Neural progenitor cell (in vitro differentiated cells): ENCODE measurements at regions not wholly inside any gene's neighbourhood (a gene's known extent, or its start where the extent isn't known, plus 50 kb on each side); places are given as distances from the start of the nearest gene placed in this dataset.

Source experiments
- DNase-seq: peaks from one replicate; pipeline ENCODE4 v3.0.0-alpha.2; 2016; ENCODE audit warnings: low spot score
- H2AFZ ChIP-seq: fragments of 200-600 bp; sonication (generic); replicated peaks from 2 replicates; pipeline ENCODE4 v1.6.1; 2016; ENCODE audit warnings: antibody characterized with exemption
- H3F3A ChIP-seq: fragments of 200-600 bp; sonication (generic); 2 replicates; pipeline ENCODE4 v1.6.1; 2016; ENCODE audit warnings: antibody characterized with exemption, low read depth
- H3K27ac ChIP-seq: fragments of 200-600 bp; sonication (generic); 2 replicates; pipeline ENCODE4 v1.5.1; 2016; ENCODE audit warnings: mild to moderate bottlenecking
- H3K27me3 ChIP-seq: fragments of 200-600 bp; sonication (generic); 2 replicates; pipeline ENCODE4 v1.6.1; 2016; ENCODE audit warnings: mild to moderate bottlenecking, moderate library complexity
- H3K36me3 ChIP-seq: fragments of 200-600 bp; sonication (generic); 2 replicates; pipeline ENCODE4 v1.5.1; 2016
- H3K4me1 ChIP-seq: fragments of 200-600 bp; sonication (generic); 2 replicates; pipeline ENCODE4 v1.6.1; 2016; ENCODE audit warnings: mixed run types
- H3K4me2 ChIP-seq: fragments of 200-600 bp; sonication (generic); 2 replicates; pipeline ENCODE4 v1.6.1; 2016
- H3K4me3 ChIP-seq: fragments of 200-600 bp; sonication (generic); 2 replicates; pipeline ENCODE4 v1.5.1; 2016
- H3K79me2 ChIP-seq: fragments of 200-600 bp; sonication (generic); 2 replicates; pipeline ENCODE4 v1.6.1; 2016; ENCODE audit warnings: low read depth
- H3K9ac ChIP-seq: fragments of 200-600 bp; sonication (generic); 2 replicates; pipeline ENCODE4 v1.6.1; 2016
- H3K9me3 ChIP-seq: fragments of 200-600 bp; sonication (generic); 2 replicates; pipeline ENCODE4 v1.5.1; 2016; ENCODE audit warnings: low read depth
- H4K20me1 ChIP-seq: fragments of 200-600 bp; sonication (generic); 2 replicates; pipeline ENCODE4 v1.6.1; 2016; ENCODE audit warnings: low read depth
- H3K27ac Mint-ChIP-seq: 3 replicates; pipeline ENCODE4 v1.8.0; 2021; ENCODE audit warnings: mixed read lengths
- H3K27me3 Mint-ChIP-seq: 2 replicates; pipeline ENCODE4 v1.8.0; 2022; ENCODE audit warnings: low read depth, mild to moderate bottlenecking, inconsistent platforms, moderate library complexity, mixed read lengths; ENCODE audit not compliant: insufficient read depth
- H3K36me3 Mint-ChIP-seq: 3 replicates; pipeline ENCODE4 v1.8.0; 2021; ENCODE audit warnings: mixed read lengths
- H3K4me1 Mint-ChIP-seq: 3 replicates; pipeline ENCODE4 v1.8.0; 2021; ENCODE audit warnings: mixed read lengths
- H3K4me3 Mint-ChIP-seq: 3 replicates; pipeline ENCODE4 v1.8.0; 2021; ENCODE audit warnings: mild to moderate bottlenecking, moderate library complexity, mixed read lengths
- H3K9me3 Mint-ChIP-seq: 3 replicates; pipeline ENCODE4 v1.8.0; 2020; ENCODE audit warnings: mixed read lengths
- EZH2 ChIP-seq: fragments of 200-600 bp; sonication (generic); IDR thresholded peaks from 2 replicates; pipeline ENCODE4 v1.6.1; 2017; ENCODE audit warnings: antibody characterized with exemption, mild to moderate bottlenecking, moderate library complexity
- EZH2phosphoT487 ChIP-seq: fragments of 200-600 bp; sonication (generic); IDR thresholded peaks from 2 replicates; pipeline ENCODE4 v1.6.1; 2017; ENCODE audit warnings: antibody characterized with exemption
- TF ChIP-seq, protein P1 (sequence below): fragments of 200-600 bp; sonication (generic); IDR thresholded peaks from 2 replicates; pipeline ENCODE4 v1.5.1; 2017; ENCODE audit warnings: antibody characterized with exemption, mild to moderate bottlenecking

DNA sequence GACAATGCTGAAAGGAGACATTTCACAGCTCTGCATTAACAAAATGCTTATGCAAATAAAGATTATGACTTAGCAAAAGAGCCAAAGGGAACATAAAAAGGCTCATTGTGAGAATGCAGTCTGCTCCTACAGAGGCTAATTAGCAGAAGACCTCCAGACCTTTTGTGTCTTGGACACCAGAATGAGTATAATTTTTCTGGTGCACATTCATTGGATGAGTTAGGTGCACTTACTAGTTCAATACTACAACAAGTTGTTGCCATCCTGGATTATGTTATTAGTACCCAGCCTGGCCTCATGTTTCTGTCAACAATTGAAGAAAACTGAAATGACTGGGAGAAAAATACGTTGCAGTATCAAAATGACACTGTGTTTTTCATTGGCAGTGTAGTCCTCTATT lies 613.2 kb upstream of the CHORDC1 start:
- Histone ChIP-seq H3F3A (no peaks in the 10 kb centered on the region), H2AFZ (no peak overlapping the region), H3K4me2 (peak overlapping the region; percentile 40), H3K9me3 (no peaks in the 10 kb centered on the region), H3K4me3 (no peak overlapping the region), H3K27ac (no peak overlapping the region), H4K20me1 (no peaks in the 10 kb centered on the region), H3K4me1 (peaks cover 11% of the 10 kb centered on the region), H3K27me3 (no peaks in the 10 kb centered on the region), H3K9ac (no peak overlapping the region), H3K36me3 (no peaks in the 10 kb centered on the region), H3K79me2 (no peaks in the 10 kb centered on the region)
- no peak overlapping the region for H3K4me3 Mint-ChIP-seq
- peaks cover 2% of the 10 kb centered on the region for H3K9me3 Mint-ChIP-seq
- H3K36me3 Mint-ChIP-seq, result no peaks in the 10 kb centered on the region
- no peak for TF ChIP-seq EZH2
- TF ChIP-seq, protein P1, sequence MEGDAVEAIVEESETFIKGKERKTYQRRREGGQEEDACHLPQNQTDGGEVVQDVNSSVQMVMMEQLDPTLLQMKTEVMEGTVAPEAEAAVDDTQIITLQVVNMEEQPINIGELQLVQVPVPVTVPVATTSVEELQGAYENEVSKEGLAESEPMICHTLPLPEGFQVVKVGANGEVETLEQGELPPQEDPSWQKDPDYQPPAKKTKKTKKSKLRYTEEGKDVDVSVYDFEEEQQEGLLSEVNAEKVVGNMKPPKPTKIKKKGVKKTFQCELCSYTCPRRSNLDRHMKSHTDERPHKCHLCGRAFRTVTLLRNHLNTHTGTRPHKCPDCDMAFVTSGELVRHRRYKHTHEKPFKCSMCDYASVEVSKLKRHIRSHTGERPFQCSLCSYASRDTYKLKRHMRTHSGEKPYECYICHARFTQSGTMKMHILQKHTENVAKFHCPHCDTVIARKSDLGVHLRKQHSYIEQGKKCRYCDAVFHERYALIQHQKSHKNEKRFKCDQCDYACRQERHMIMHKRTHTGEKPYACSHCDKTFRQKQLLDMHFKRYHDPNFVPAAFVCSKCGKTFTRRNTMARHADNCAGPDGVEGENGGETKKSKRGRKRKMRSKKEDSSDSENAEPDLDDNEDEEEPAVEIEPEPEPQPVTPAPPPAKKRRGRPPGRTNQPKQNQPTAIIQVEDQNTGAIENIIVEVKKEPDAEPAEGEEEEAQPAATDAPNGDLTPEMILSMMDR, result no peak
- TF ChIP-seq EZH2phosphoT487, result no peak
- H3K4me1 Mint-ChIP-seq, result no peaks in the 10 kb centered on the region
- H3K27me3 Mint-ChIP-seq, result no peaks in the 10 kb centered on the region
- H3K27ac Mint-ChIP-seq, result no peak overlapping the region
- DNase-seq, result peak; percentile 3

- H3K4me1 ChIP-seq, result peaks cover 4% of the 10 kb centered on the region
- H3K9me3 ChIP-seq, result no peaks in the 10 kb centered on the region
- Mint-ChIP-seq H3K4me3 (no peak overlapping the region), H3K9me3 (no peaks in the 10 kb centered on the region), H3K27ac (peak overlapping the region; percentile 27), H3K27me3 (peaks cover 2% of the 10 kb centered on the region), H3K4me1 (no peaks in the 10 kb centered on the region), H3K36me3 (no peaks in the 10 kb centered on the region)
- H3K36me3 ChIP-seq, result no peaks in the 10 kb centered on the region
- no peaks in the 10 kb centered on the region for H3K27me3 ChIP-seq
- no peak for DNase-seq
- no peaks in the 10 kb centered on the region for H4K20me1 ChIP-seq
- no peak overlapping the region for H2AFZ ChIP-seq
- H3F3A ChIP-seq, result no peaks in the 10 kb centered on the region
- H3K27ac ChIP-seq, result no peak overlapping the region
- H3K4me2 ChIP-seq, result no peak overlapping the region
- no peak overlapping the region for H3K4me3 ChIP-seq
- H3K9ac ChIP-seq, result no peak overlapping the region
- H3K79me2 ChIP-seq, result no peaks in the 10 kb centered on the region
- TF ChIP-seq, protein P1, result no peak
- TF ChIP-seq EZH2 (no peak), EZH2phosphoT487 (no peak)
Observed at GRCh38 chr11:90823446-90823845, 600.6 kb upstream of the CHORDC1 start.

DNA sequence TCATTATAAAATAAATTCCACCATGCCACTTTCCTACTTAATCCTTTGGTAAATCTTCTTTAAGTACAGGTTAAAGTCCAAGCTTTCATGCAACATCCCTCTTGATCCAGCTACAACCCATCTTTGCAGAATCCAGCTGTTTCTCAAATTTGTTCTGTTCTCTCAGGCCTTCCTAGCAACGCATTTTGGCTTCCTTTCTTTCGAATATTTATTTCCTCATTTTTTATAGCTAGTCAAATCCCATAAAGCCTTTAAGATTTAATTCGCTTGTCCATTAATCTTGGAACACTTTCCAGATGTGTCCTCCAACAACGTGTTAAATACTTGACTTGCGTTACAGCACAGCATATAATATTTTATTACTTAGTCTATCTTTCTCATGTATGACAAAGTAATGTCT lies 600.1 kb upstream of the CHORDC1 start:
- Histone ChIP-seq H3K27me3 (no peaks in the 10 kb centered on the region), H3K4me3 (no peak overlapping the region), H3K79me2 (no peaks in the 10 kb centered on the region), H4K20me1 (no peaks in the 10 kb centered on the region), H3F3A (no peaks in the 10 kb centered on the region), H3K36me3 (no peaks in the 10 kb centered on the region), H3K9ac (no peak overlapping the region), H3K27ac (no peak overlapping the region), H3K4me2 (no peak overlapping the region), H2AFZ (no peak overlapping the region), H3K9me3 (no peaks in the 10 kb centered on the region), H3K4me1 (peaks cover 4% of the 10 kb centered on the region)
- Mint-ChIP-seq H3K36me3 (no peaks in the 10 kb centered on the region), H3K27ac (no peak overlapping the region), H3K4me3 (no peak overlapping the region), H3K4me1 (no peaks in the 10 kb centered on the region), H3K27me3 (peaks cover 2% of the 10 kb centered on the region), H3K9me3 (no peaks in the 10 kb centered on the region)
- no peak for TF ChIP-seq EZH2
- no peak for TF ChIP-seq EZH2phosphoT487
- DNase-seq, result no peak

DNA sequence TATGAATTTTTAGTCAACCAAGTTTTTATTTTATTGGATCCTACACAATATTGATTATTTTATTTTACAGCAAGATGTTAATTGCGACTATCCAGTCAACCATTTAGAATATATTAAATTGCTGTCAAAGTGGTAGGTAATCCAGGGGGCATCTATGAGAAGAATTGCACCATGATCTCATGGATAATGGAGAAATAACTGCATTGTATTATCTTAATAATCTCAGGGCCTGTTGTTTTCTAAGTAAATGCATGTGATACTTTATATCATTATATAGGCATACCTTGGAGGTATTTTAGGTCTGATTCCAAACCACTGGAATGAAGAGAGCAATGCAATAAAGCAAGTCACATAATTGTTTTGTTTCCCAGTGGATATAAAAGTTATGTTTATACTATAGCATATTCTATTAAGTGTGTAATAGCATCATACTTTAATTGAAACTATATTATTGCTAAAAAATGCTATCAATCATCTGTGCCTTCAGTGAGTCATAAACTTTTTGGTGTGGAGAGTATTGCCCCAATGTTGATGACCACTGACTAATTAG lies 595.4 kb upstream of the CHORDC1 start:
- H3K4me3 Mint-ChIP-seq, result no peak overlapping the region
- H3K36me3 ChIP-seq, result no peaks in the 10 kb centered on the region
- no peaks in the 10 kb centered on the region for H3K9me3 Mint-ChIP-seq
- H3K9me3 ChIP-seq, result no peaks in the 10 kb centered on the region
- TF ChIP-seq, protein P1, result no peak
- TF ChIP-seq EZH2phosphoT487 (no peak), EZH2 (no peak)
- no peaks in the 10 kb centered on the region for H3K27me3 ChIP-seq
- H3K9ac ChIP-seq, result no peak overlapping the region
- DNase-seq, result no peak
- H3K4me1 ChIP-seq, result no peaks in the 10 kb centered on the region
- H3K4me3 ChIP-seq, result no peak overlapping the region
- no peaks in the 10 kb centered on the region for H3K4me1 Mint-ChIP-seq
- no peaks in the 10 kb centered on the region for H3F3A ChIP-seq
- H3K27ac ChIP-seq, result no peak overlapping the region
- no peaks in the 10 kb centered on the region for H4K20me1 ChIP-seq
- no peak overlapping the region for H3K27ac Mint-ChIP-seq
- H3K4me2 ChIP-seq, result no peak overlapping the region
- no peaks in the 10 kb centered on the region for H3K79me2 ChIP-seq
- H2AFZ ChIP-seq, result no peak overlapping the region
- no peaks in the 10 kb centered on the region for H3K36me3 Mint-ChIP-seq
- peaks cover 2% of the 10 kb centered on the region for H3K27me3 Mint-ChIP-seq
